GM10266 (cell line): ENCODE measurements at regions not wholly inside any gene's neighbourhood (a gene's known extent, or its start where the extent isn't known, plus 50 kb on each side); places are given as distances from the start of the nearest gene placed in this dataset.

Experiments
- DNase-seq: peaks from one replicate; pipeline ENCODE4 v3.0.0; 2012; ENCODE audit errors: extremely low spot score
- CTCF ChIP-seq: IDR thresholded peaks from 2 replicates; pipeline ENCODE4 v1.5.1; 2012; ENCODE audit warnings: mild to moderate bottlenecking, low read depth; ENCODE audit not compliant: control insufficient read depth, insufficient read depth; ENCODE audit errors: missing control alignments

GRCh38 chr9:129342591-129343423 lies 164.7 kb upstream of the IER5L start:
- TF ChIP-seq CTCF, result no peak
- DNase-seq, result no peak

- no peak for TF ChIP-seq CTCF
- no peak for DNase-seq
These were observed 163.9 kb upstream of the IER5L start for GRCh38 chr9:129341987-129342348.

- TF ChIP-seq CTCF, result no peak
- no peak for DNase-seq
These were observed 163.3 kb upstream of the IER5L start for GRCh38 chr9:129341171-129341986.

GRCh38 chr9:129340427-129341170 lies 162.5 kb upstream of the IER5L start:
- TF ChIP-seq CTCF, result no peak
- DNase-seq, result no peak

- DNase-seq, result no peak
- no peak for TF ChIP-seq CTCF
These were observed 161.6 kb upstream of the IER5L start for GRCh38 chr9:129339539-129340157.

GRCh38 chr9:129338724-129339430 lies 160.8 kb upstream of the IER5L start:
- no peak for DNase-seq
- no peak for TF ChIP-seq CTCF
